ENCODE measurements at regions not wholly inside any gene's neighbourhood (a gene's known extent, or its start where the extent isn't known, plus 50 kb on each side); places are given as distances from the start of the nearest gene placed in this dataset.

- no peak overlapping the region for H3K27ac Mint-ChIP-seq
- Histone ChIP-seq H3K36me3 (ENCODE audit: control insufficient read depth, insufficient read depth, low read length) (no peaks in the 10 kb centered on the region), H3K9ac (ENCODE audit: extremely low read depth, low read length, poor library complexity, severe bottlenecking) (no peak overlapping the region), H3K9me3 (ENCODE audit: control insufficient read depth, low read length) (peaks cover 10% of the 10 kb centered on the region), H3K4me3 (ENCODE audit: low read length) (no peak overlapping the region), H3K27me3 (ENCODE audit: control insufficient read depth, insufficient read depth, low read length, poor library complexity, severe bottlenecking) (no peaks in the 10 kb centered on the region), H3K27ac (ENCODE audit: low read depth, low read length) (no peak overlapping the region), H3K4me1 (ENCODE audit: control insufficient read depth, insufficient read depth, low read length) (no peaks in the 10 kb centered on the region)
- no peaks in the 10 kb centered on the region for H3K4me1 Mint-ChIP-seq
- peaks cover 26% of the 10 kb centered on the region for H3K9me3 Mint-ChIP-seq
- no peaks in the 10 kb centered on the region for H3K36me3 Mint-ChIP-seq (ENCODE audit: low read depth)
- TF ChIP-seq CTCF (conservative IDR thresholded peaks at IDR 0.05), result no peak
- DNase-seq, result no peak
- H3K4me3 Mint-ChIP-seq, result no peak overlapping the region
- peaks cover 19% of the 10 kb centered on the region for H3K27me3 Mint-ChIP-seq (ENCODE audit: insufficient read depth)
Measured at GRCh38 chr16:80226499-80226898, 314.3 kb upstream of the DYNLRB2 start.

GRCh38 chr16:80210787-80211186 lies 330.0 kb upstream of the DYNLRB2 start:
- H3K27ac Mint-ChIP-seq, result no peak overlapping the region
- no peaks in the 10 kb centered on the region for H3K27me3 ChIP-seq (ENCODE audit: control insufficient read depth, insufficient read depth, low read length, poor library complexity, severe bottlenecking)
- H3K4me3 ChIP-seq (ENCODE audit: low read length), result no peak overlapping the region
- H3K9me3 ChIP-seq (ENCODE audit: control insufficient read depth, low read length), result no peaks in the 10 kb centered on the region
- H3K27ac ChIP-seq (ENCODE audit: low read depth, low read length), result no peak overlapping the region
- no peak overlapping the region for H3K9ac ChIP-seq (ENCODE audit: extremely low read depth, low read length, poor library complexity, severe bottlenecking)
- H3K9me3 Mint-ChIP-seq, result peaks cover 3% of the 10 kb centered on the region
- WGBS, 2 experiments (ENCODE audit: insufficient coverage in 1 of 2, insufficient read length in 1 of 2), result 83 to 95% methylated on average over 1 to 3 of the region's 3 CpGs
- no peak overlapping the region for H3K4me3 Mint-ChIP-seq
- H3K4me1 ChIP-seq (ENCODE audit: control insufficient read depth, insufficient read depth, low read length), result peaks cover 6% of the 10 kb centered on the region
- H3K36me3 ChIP-seq (ENCODE audit: control insufficient read depth, insufficient read depth, low read length), result no peaks in the 10 kb centered on the region
- H3K4me1 Mint-ChIP-seq, result peaks cover 18% of the 10 kb centered on the region
- peaks cover 42% of the 10 kb centered on the region for H3K27me3 Mint-ChIP-seq (ENCODE audit: insufficient read depth)
- no peak for TF ChIP-seq CTCF (conservative IDR thresholded peaks at IDR 0.05)
- no peak for DNase-seq
- H3K36me3 Mint-ChIP-seq (ENCODE audit: low read depth), result no peaks in the 10 kb centered on the region

- H3K9me3 ChIP-seq (ENCODE audit: control insufficient read depth, low read length), result no peaks in the 10 kb centered on the region
- Mint-ChIP-seq H3K9me3 (peaks cover 3% of the 10 kb centered on the region), H3K36me3 (ENCODE audit: low read depth) (no peaks in the 10 kb centered on the region)
Measured at GRCh38 chr16:80208743-80209142, 332.1 kb upstream of the DYNLRB2 start.

More at GRCh38 chr16:80208743-80209142, 332.1 kb upstream of the DYNLRB2 start:
- H3K4me1 ChIP-seq (ENCODE audit: control insufficient read depth, insufficient read depth, low read length), result peaks cover 6% of the 10 kb centered on the region
- H3K4me3 ChIP-seq (ENCODE audit: low read length), result no peak overlapping the region
- 90% methylated on average over 2 of the region's 3 CpGs; no CpG with 5 or more reads in 1 of the 2 experiments for WGBS, 2 experiments (ENCODE audit: insufficient coverage in 1 of 2, insufficient read length in 1 of 2)
- H3K27ac ChIP-seq (ENCODE audit: low read depth, low read length), result no peak overlapping the region
- Mint-ChIP-seq H3K4me1 (peaks cover 21% of the 10 kb centered on the region), H3K4me3 (no peak overlapping the region), H3K27me3 (ENCODE audit: insufficient read depth) (peaks cover 43% of the 10 kb centered on the region), H3K27ac (no peak overlapping the region)
- no peaks in the 10 kb centered on the region for H3K36me3 ChIP-seq (ENCODE audit: control insufficient read depth, insufficient read depth, low read length)
- peaks cover 4% of the 10 kb centered on the region for H3K27me3 ChIP-seq (ENCODE audit: control insufficient read depth, insufficient read depth, low read length, poor library complexity, severe bottlenecking)
- TF ChIP-seq CTCF (conservative IDR thresholded peaks at IDR 0.05), result no peak
- no peak for DNase-seq
- H3K9ac ChIP-seq (ENCODE audit: extremely low read depth, low read length, poor library complexity, severe bottlenecking), result no peak overlapping the region
